Activated naive CD4-positive, alpha-beta T cell treated with anti-CD3 and anti-CD28 coated beads, Interleukin-2, amount 50 U/mL, for 24 hours (primary cell): ENCODE measurements at regions not wholly inside any gene's neighbourhood (a gene's known extent, or its start where the extent isn't known, plus 50 kb on each side); places are given as distances from the start of the nearest gene placed in this dataset.
"Not testable (repeated sequence)": the region's sequence is repeated elsewhere in the genome, so short reads cannot be mapped to it uniquely, and the experiment has no call there.

Experiments
- H3K27ac Mint-ChIP-seq: one replicate; pipeline ENCODE4 v1.8.0; 2021; ENCODE audit warnings: mild to moderate bottlenecking, mixed read lengths
- H3K27me3 Mint-ChIP-seq: one replicate; pipeline ENCODE4 v1.8.0; 2021; ENCODE audit warnings: mixed read lengths
- H3K36me3 Mint-ChIP-seq: one replicate; pipeline ENCODE4 v1.8.0; 2021; ENCODE audit warnings: mixed read lengths
- H3K4me1 Mint-ChIP-seq: one replicate; pipeline ENCODE4 v1.8.0; 2021; ENCODE audit warnings: mixed read lengths
- H3K4me3 Mint-ChIP-seq: one replicate; pipeline ENCODE4 v1.8.0; 2021; ENCODE audit warnings: mild to moderate bottlenecking, mixed read lengths
- H3K9me3 Mint-ChIP-seq: one replicate; pipeline ENCODE4 v1.8.0; 2021; ENCODE audit warnings: mixed read lengths

DNA sequence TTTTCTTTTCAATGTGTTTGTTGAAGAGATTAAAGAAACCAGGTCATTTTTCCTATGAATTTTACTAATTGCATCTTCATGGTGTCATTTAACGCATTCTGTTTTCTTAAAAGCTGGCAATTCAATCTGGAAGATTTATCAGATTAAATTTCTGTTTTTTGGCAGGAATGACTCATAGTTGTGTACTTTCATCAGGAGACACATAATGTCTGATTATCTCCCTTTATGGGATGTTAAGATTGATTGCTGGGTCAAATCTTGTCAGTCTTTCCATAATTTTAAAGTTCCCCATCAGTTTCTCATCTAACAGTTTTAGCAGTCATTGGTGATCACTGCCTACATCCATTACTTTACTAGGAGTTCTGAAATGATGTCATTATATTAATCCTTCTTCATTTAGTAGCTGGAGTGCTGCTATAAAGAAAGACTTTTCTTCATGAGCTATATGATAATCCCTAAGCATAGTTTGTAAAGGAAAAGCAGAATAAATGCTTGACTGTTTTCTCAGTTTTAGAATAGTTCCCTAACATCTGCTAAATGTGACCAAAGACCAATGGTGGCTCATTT is 72.8 kb upstream of the MAP10 start:
- no peaks in the 10 kb centered on the region for H3K9me3 Mint-ChIP-seq
- no peak overlapping the region for H3K27ac Mint-ChIP-seq
- H3K4me1 Mint-ChIP-seq: no peaks in the 10 kb centered on the region
- peaks cover 2% of the 10 kb centered on the region for H3K36me3 Mint-ChIP-seq
- peaks cover 3% of the 10 kb centered on the region for H3K27me3 Mint-ChIP-seq
- H3K4me3 Mint-ChIP-seq: no peak overlapping the region

DNA sequence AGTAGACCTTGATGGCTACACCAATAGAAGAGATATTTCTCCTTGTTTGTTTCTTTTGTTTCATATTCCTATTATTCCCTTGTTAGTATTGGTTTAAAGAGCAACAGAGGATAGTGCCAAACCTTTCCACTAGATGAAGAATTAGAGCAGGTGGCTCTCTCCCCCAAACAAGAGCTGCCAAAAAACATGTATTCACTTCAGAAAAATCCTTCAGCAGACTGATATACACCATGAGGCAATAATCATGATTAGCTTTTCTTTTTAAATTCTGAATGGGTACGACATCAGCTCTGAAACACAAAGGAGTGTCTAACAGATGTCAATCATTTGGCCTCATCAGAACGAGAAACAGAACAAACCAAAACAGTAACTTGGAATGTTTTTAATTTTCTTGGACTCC is 67.3 kb upstream of the MAP10 start:
- no peak overlapping the region for H3K4me3 Mint-ChIP-seq
- H3K27me3 Mint-ChIP-seq: no peaks in the 10 kb centered on the region
- no peak overlapping the region for H3K27ac Mint-ChIP-seq
- H3K9me3 Mint-ChIP-seq: no peaks in the 10 kb centered on the region
- no peaks in the 10 kb centered on the region for H3K4me1 Mint-ChIP-seq
- peaks cover 2% of the 10 kb centered on the region for H3K36me3 Mint-ChIP-seq

DNA sequence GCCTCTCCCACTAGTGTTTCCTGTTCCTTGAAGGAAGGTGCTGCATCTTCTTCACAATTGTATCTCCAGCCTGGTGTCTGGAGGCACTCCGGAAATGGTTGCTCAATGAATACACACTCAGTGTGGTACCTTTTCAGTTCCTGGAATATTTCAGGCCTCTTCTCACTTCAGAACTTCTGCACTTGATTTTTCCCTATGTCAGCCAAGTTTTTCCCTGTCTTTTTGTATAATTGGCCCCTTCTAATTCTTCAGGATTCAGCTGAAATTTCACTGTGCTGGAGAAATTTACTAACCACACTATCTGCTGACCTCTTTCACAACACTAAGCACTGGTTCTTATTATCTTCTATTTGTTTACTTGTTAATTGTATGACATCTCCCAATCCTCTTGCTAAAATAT is 61.2 kb upstream of the MAP10 start:
- Mint-ChIP-seq H3K36me3 (peaks cover 2% of the 10 kb centered on the region), H3K4me1 (no peaks in the 10 kb centered on the region), H3K27me3 (no peaks in the 10 kb centered on the region), H3K4me3 (no peak overlapping the region), H3K9me3 (peaks cover 4% of the 10 kb centered on the region), H3K27ac (no peak overlapping the region)

DNA sequence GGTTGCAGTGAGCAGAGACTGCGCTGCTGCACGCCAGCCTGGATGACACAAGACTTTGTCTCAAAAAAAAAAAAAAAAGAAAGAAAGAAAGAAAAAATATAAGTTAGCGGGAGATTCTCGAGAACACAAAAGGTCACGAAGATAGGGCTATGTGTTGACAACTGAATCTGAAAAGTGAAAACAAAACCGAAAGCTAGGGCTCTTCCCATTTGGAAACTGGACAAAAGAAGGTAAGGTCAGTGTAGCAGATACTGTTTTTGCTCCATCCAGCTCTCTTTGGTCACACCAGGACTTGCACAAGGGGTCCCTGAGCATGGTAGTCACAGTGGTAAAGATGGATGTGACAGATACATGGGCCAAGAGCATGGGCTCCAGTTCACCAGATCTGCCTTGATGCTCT is 60.4 kb upstream of the MAP10 start:
- Mint-ChIP-seq H3K27ac (no peak overlapping the region), H3K36me3 (peaks cover 2% of the 10 kb centered on the region), H3K4me3 (no peak overlapping the region)

DNA sequence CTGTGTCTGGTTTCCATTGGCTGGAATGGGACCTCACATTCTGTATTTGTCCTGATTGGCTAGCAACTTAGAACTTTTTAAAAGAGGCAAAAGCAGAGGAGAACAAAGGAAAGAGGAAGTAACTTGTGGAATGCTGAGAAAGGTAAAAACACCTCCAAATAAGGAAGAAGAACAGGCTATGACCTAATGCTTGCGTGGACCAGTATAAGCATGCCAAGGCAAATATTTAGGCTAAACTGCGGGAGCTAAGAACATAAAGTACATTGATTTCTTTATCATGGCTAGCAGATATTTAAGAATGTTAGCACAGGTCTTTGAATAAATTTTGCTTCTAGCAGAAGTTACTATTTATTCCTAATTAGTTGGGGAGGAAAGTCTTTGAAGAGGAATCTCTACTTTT is 59.5 kb upstream of the MAP10 start:
- not testable (repeated sequence) for H3K4me3 Mint-ChIP-seq, H3K9me3 Mint-ChIP-seq, H3K36me3 Mint-ChIP-seq, H3K27ac Mint-ChIP-seq, H3K4me1 Mint-ChIP-seq, H3K27me3 Mint-ChIP-seq

More for the DNA sequence above, 60.4 kb upstream of the MAP10 start:
- H3K4me1 Mint-ChIP-seq: no peaks in the 10 kb centered on the region
- peaks cover 8% of the 10 kb centered on the region for H3K9me3 Mint-ChIP-seq
- no peaks in the 10 kb centered on the region for H3K27me3 Mint-ChIP-seq

DNA sequence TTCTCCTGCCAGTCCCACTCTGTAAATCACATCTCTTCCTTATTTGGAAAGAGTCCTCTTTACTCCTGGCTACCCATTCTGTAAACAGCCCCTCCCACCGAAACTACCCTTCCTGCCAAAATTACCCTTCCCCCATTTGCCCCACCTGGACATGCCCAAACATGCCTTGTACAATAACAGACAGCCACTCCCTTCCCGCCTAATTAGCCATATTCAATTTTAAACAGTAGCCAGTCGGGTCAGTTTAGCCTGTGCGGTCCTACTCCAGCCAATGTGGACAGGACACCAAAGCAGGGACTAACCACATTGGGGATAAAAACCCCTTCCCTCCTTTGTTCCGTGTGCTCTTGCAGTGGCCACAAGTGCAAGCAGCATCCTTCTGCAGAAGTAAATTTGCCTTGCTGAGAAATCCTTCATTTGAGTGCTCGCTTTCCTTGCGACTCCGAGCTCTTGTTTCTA is 56.3 kb upstream of the MAP10 start:
- Mint-ChIP-seq H3K27me3 (no peaks in the 10 kb centered on the region), H3K4me3 (no peak overlapping the region)

DNA sequence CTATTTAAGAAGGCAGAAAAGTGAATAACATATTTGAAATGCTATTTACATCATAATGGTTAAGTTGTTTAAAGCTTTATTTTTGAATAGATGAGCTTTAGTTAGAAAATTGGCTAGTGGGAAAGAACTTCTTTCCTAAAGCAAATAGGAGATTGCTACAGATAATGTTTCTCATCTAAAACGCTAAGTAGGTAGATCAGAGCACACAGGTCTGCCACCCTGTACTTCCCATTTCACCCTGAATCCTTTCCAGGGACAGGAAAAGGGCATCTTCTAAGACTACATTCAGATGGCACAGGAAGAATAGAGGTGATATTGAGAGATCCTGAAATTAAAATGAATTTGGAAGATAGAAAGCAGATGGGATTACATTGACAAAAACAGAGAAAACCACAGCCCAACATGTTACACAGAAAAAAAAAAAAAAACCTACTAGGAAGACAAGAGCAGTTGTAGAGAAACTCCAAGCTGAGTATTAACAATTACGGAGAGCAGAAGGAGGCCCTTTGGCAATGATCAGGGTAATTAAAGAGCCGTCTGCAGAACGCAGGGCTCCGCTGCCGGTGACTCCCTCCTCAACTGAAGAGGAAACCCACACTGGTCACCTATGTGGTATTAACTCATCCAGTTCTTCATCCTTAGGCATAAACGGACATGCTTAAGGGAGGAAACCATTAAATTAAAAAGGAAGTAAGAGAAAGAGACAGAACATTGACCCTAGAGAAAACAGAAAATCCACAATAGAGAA is 53.6 kb upstream of the MAP10 start:
- peaks cover 7% of the 10 kb centered on the region for H3K4me1 Mint-ChIP-seq
- H3K36me3 Mint-ChIP-seq: peaks cover 1% of the 10 kb centered on the region

More for the DNA sequence above, 56.3 kb upstream of the MAP10 start:
- peaks cover 8% of the 10 kb centered on the region for H3K9me3 Mint-ChIP-seq
- peaks cover 7% of the 10 kb centered on the region for H3K4me1 Mint-ChIP-seq
- no peak overlapping the region for H3K27ac Mint-ChIP-seq
- peaks cover 3% of the 10 kb centered on the region for H3K36me3 Mint-ChIP-seq

DNA sequence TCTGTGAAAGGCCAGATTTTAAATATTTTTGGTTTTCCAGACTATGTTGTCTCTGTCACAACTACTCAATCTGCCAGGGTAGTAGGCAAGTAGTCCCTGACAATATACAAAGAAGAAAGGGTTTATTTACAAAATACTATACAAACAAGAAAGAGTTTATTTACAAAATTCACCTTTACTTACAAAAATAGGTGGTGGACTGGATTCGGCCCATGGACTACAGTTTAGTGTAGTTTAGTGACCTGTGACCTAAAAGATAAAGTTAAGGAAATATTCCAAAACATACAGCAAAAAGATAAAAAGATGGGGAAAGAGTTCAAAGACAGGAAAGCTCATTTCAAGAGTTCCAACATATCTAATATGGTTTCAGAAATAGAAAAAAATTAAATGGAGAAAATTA is 52.9 kb upstream of the MAP10 start:
- Mint-ChIP-seq H3K9me3 (peaks cover 8% of the 10 kb centered on the region), H3K4me1 (peaks cover 7% of the 10 kb centered on the region), H3K4me3 (no peak overlapping the region), H3K27me3 (no peaks in the 10 kb centered on the region), H3K36me3 (peaks cover 1% of the 10 kb centered on the region), H3K27ac (no peak overlapping the region)

More for the DNA sequence above, 53.6 kb upstream of the MAP10 start:
- no peaks in the 10 kb centered on the region for H3K27me3 Mint-ChIP-seq
- peaks cover 8% of the 10 kb centered on the region for H3K9me3 Mint-ChIP-seq
- no peak overlapping the region for H3K27ac Mint-ChIP-seq
- no peak overlapping the region for H3K4me3 Mint-ChIP-seq

DNA sequence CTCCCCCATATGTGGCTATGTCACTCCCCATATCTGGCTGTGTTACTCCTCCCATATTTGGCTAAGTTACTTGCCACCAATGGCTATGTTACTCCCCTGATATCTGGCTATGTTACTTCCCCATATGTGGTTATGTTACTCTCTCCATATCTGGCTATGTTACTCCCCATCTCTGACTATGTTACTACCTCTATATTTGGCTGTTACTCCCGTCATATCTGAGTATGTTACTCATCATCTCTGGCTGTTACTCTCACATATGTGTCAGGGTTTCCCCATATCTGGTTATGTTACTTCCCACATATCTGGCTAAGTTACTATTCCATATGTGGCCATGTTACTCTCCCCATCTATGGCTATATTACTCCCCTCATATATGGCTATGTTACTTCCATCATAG is 50.3 kb upstream of the MAP10 start:
- Mint-ChIP-seq H3K9me3 (no peaks in the 10 kb centered on the region), H3K27me3 (no peaks in the 10 kb centered on the region), H3K4me1 (peaks cover 7% of the 10 kb centered on the region), H3K4me3 (no peak overlapping the region), H3K36me3 (no peaks in the 10 kb centered on the region), H3K27ac (no peak overlapping the region)
